ENCODE measurements at regions not wholly inside any gene's neighbourhood (a gene's known extent, or its start where the extent isn't known, plus 50 kb on each side); places are given as distances from the start of the nearest gene placed in this dataset.

- Histone ChIP-seq H3K9me3 (no peaks in the 10 kb centered on the region), H3K36me3 (no peaks in the 10 kb centered on the region), H3K27me3 (peaks cover 0 to 8% (median 0%) of the 10 kb centered on the region in 4 donors), H3K4me1 (no peaks in the 10 kb centered on the region), H3K4me3 (no peak overlapping the region), H3K27ac (no peak overlapping the region)
- TF ChIP-seq CTCF (IDR thresholded peaks at IDR 0.05) (no peak), POLR2A (IDR thresholded peaks at IDR 0.05) (no peak)
- intact Hi-C loops (cut with DNase I): no loop called here
- 60 to 67% methylated on average over 9 to 14 of the region's 14 CpGs for WGBS, 2 donors
- no peak for DNase-seq
These were observed 505.1 kb downstream of the IRX1 start for GRCh38 chr5:4100739-4101138.

- 66% methylated on average over 12 of the region's 12 CpGs for WGBS, 2 donors
- Histone ChIP-seq H3K27me3 (peaks cover 0 to 8% (median 0%) of the 10 kb centered on the region in 4 donors), H3K4me3 (no peak overlapping the region), H3K4me1 (no peaks in the 10 kb centered on the region), H3K27ac (no peak overlapping the region), H3K9me3 (no peaks in the 10 kb centered on the region), H3K36me3 (no peaks in the 10 kb centered on the region)
- DNase-seq: no peak
- intact Hi-C loops (cut with DNase I): no loop called here
- no peak for TF ChIP-seq POLR2A (IDR thresholded peaks at IDR 0.05)
- no peak for TF ChIP-seq CTCF (IDR thresholded peaks at IDR 0.05)
These were observed 505.6 kb downstream of the IRX1 start for GRCh38 chr5:4101189-4101588.

GRCh38 chr5:4104831-4105597, 509.4 kb downstream of the IRX1 start:
- no peak overlapping the region for H3K27ac ChIP-seq
- no peak for TF ChIP-seq POLR2A (IDR thresholded peaks at IDR 0.05)
- no peak for TF ChIP-seq CTCF (IDR thresholded peaks at IDR 0.05)
- H3K4me1 ChIP-seq: no peaks in the 10 kb centered on the region

GRCh38 chr5:4108690-4109089, 513.1 kb downstream of the IRX1 start:
- intact Hi-C loops (cut with DNase I): no loop called here
- H3K36me3 ChIP-seq: no peaks in the 10 kb centered on the region
- no peak for DNase-seq
- H3K27me3 ChIP-seq: no peaks in the 10 kb centered on the region
- H3K9me3 ChIP-seq: no peaks in the 10 kb centered on the region
- no peaks in the 10 kb centered on the region for H3K4me1 ChIP-seq
- H3K27ac ChIP-seq: no peak overlapping the region
- no peak overlapping the region for H3K4me3 ChIP-seq
- TF ChIP-seq CTCF (IDR thresholded peaks at IDR 0.05): no peak
- TF ChIP-seq POLR2A (IDR thresholded peaks at IDR 0.05): no peak
- 0 to 33% methylated on average over 1 of the region's 1 CpG for WGBS, 2 donors

More at GRCh38 chr5:4104831-4105597, 509.4 kb downstream of the IRX1 start:
- H3K36me3 ChIP-seq: no peaks in the 10 kb centered on the region
- no peak overlapping the region for H3K4me3 ChIP-seq
- 67 to 89% methylated on average over 3 to 4 of the region's 4 CpGs for WGBS, 2 donors
- H3K27me3 ChIP-seq: peaks cover 0 to 8% (median 0%) of the 10 kb centered on the region in 4 donors
- no peak for DNase-seq
- H3K9me3 ChIP-seq: no peaks in the 10 kb centered on the region
- intact Hi-C loops (cut with DNase I): no loop called here

GRCh38 chr5:4113426-4113825, 517.8 kb downstream of the IRX1 start:
- no peaks in the 10 kb centered on the region for H3K4me1 ChIP-seq
- H3K9me3 ChIP-seq: no peaks in the 10 kb centered on the region
- no peak overlapping the region for H3K4me3 ChIP-seq
- DNase-seq: no peak
- TF ChIP-seq CTCF (IDR thresholded peaks at IDR 0.05): no peak
- no peak for TF ChIP-seq POLR2A (IDR thresholded peaks at IDR 0.05)
- intact Hi-C loops (cut with DNase I): no loop called here
- 41 to 55% methylated on average over 8 of the region's 8 CpGs for WGBS, 2 donors
- no peak overlapping the region for H3K27ac ChIP-seq
- no peaks in the 10 kb centered on the region for H3K27me3 ChIP-seq
- H3K36me3 ChIP-seq: no peaks in the 10 kb centered on the region

All from esophagus squamous epithelium (tissue), 5 donors.